Astrocyte of the spinal cord (primary cell): ENCODE measurements at regions not wholly inside any gene's neighbourhood (a gene's known extent, or its start where the extent isn't known, plus 50 kb on each side); places are given as distances from the start of the nearest gene placed in this dataset.
A peak's percentile ranks its signal among the peaks of the same experiment; 100 is the strongest.

Source experiments
- DNase-seq: peaks from one replicate; pipeline ENCODE4 v3.0.0; 2011; ENCODE audit warnings: low read depth, low spot score
- H3K4me3 ChIP-seq: 2 replicates; pipeline ENCODE4 v1.5.1; 2011; ENCODE audit warnings: low read depth, mild to moderate bottlenecking, low read length, moderate library complexity
- CTCF ChIP-seq: IDR thresholded peaks from 2 replicates; pipeline ENCODE4 v1.5.1; 2012; ENCODE audit warnings: low read depth, mild to moderate bottlenecking, low read length, inconsistent platforms
- in situ Hi-C: cut with HindIII; loops from 2 replicates; pipeline ENCODE4 v1.10.0; 2017; ENCODE audit warnings: low sequenced_read_pairs

DNA sequence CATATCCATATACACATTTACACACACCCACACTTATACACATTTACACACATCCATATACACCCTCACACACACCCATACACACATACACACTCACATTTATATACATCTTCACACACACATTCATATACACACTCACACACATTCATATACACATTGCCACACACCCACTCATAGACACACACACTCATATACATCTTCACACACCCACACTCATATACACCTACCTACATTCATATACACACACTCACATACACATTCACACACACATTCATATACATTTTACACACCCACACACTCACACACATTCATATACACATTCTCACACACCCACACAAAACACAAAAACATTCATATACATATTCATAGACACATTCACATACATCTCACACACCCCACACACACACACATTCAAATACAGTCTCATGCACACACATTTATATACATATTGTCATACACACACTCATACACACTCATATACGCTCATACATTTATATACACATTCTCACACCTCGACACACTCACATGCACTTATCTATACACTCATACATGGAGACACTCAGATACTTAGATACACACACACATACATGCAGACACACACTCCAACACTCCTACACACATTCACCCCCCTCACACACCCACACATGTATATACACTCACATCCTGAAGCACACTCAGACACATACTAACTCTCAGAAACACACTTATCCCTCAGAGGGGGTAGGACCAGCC lies 82.1 kb downstream of the MRPL14 start:
- in situ Hi-C loops, result no loop called here
- no peak overlapping the region for H3K4me3 ChIP-seq
- no peak for TF ChIP-seq CTCF
- no peak for DNase-seq

- peak; percentile 75 for DNase-seq
- TF ChIP-seq CTCF, result no peak
- no peak overlapping the region for H3K4me3 ChIP-seq
- in situ Hi-C loops, result no loop called here
Observed at GRCh38 chr6:44044154-44044539, 83.1 kb downstream of the MRPL14 start.

DNA sequence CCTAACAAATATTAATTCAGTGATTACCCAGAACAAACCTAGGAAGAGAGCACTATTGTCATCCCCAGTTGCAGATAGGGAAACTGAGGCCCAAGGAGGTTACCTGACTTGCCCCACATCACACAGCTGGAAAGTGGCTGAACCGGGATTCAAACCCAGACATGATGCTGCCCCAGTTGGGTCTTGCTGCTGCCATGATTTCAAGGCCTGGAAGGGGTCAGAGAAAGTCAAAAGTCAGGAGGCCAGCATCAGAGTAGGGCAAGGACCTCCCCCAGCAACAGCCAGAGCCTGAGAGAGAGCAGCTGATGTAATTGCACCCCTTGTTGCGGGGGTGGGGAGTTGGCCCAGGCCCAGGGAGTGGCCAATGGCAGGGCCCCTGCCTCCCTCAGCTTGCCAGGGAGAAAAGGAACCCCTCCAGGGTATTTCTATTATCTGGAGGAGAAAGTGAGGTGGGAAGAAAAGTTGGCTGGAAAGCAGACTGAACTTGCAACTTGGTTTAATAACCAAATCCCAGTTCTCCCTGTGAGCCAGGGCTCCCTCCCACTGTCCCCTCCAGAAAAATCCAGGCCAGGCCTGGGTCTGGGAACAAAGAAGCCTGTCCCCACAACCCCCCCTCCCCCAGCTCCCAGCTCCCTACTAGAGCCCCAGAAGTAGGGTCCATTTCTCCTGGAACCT lies 83.6 kb downstream of the MRPL14 start:
- in situ Hi-C loops, result no loop called here
- TF ChIP-seq CTCF, result no peak
- H3K4me3 ChIP-seq, result no peak overlapping the region
- DNase-seq, result peak; percentile 44

GRCh38 chr6:44042989-44043478 lies 84.2 kb downstream of the MRPL14 start:
- peak; percentile 46 for DNase-seq
- in situ Hi-C loops, result no loop called here
- H3K4me3 ChIP-seq, result no peak overlapping the region
- no peak for TF ChIP-seq CTCF

DNA sequence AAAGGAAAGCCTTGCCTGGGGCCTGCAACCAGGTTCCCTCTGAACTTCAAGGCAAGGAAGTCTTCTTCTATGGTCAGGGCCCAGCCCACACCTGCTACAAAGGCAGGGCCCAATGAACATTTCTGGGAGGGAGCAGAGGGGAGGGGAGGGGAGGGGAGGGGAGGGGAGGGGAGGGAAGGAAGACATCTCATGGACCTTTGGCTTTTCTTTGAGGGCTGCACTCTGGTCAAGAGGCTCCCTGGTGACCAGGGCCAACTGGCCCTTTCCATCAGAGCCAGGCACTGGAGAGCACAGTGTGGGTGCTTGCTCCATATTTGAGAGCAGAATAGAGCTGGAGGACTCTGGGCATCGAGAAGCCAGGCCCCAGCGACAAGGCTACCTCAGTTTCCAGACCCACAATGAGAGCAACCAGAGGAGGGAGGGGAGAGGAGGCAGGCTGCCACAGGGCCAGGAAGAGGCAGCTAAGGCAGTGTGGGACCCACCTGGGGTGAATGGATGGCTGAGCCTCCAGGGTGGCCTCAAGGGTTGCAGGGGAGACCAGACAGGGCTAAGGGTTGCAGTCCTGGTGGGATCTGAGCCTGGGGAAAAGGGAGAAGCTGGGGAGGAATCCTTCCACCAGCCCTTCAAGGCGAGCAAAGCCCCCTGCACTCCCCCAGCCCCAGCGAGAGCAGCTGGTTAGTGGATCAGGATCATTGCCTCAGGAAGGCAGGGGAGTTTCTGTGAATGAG lies 84.8 kb downstream of the MRPL14 start:
- DNase-seq, result no peak
- TF ChIP-seq CTCF, result no peak
- no peak overlapping the region for H3K4me3 ChIP-seq
- in situ Hi-C loops, result no loop called here

DNA sequence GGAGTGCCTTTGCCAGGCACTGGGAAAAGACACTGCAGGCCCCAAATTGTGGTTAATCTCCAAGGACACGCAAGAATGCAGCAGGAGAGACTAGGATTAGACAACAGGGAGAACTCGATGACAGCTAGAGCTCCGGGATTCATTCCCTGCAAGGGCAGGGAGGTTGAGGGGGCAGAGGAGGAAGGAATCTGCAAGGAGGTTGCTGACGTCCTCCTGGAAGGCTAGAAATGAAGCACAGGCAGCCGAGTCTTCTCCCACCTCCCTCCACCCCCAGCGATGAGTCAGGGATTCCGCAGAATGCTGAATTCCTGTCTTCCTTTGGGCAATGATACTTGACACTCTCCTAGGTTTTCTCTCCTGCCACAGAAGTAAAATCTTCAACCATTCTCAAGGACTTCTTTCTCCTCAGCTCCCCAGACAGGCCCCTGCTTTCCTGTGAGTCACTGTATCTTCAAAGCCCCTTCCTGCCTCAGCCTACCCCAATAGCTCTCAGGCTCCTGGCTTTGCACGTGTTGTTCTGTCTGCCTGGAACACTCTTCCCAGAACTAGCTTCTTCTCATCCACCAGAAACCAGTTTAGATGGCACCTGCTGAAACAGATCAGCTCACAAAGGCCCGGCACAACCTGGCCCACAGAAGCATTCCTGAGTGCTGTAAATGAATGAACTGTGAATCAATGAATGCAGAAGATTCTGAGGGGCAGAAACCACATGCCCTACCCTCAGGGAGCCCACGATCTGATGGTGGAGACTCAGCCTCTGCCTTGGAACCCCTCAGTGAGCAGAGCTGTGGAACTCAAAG lies 85.6 kb downstream of the MRPL14 start:
- H3K4me3 ChIP-seq, result no peak overlapping the region

More for the DNA sequence above, 85.6 kb downstream of the MRPL14 start:
- in situ Hi-C loops, result no loop called here
- DNase-seq, result peak; percentile 98
- no peak for TF ChIP-seq CTCF
